ENCODE measurements at regions not wholly inside any gene's neighbourhood (a gene's known extent, or its start where the extent isn't known, plus 50 kb on each side); places are given as distances from the start of the nearest gene placed in this dataset.

DNA sequence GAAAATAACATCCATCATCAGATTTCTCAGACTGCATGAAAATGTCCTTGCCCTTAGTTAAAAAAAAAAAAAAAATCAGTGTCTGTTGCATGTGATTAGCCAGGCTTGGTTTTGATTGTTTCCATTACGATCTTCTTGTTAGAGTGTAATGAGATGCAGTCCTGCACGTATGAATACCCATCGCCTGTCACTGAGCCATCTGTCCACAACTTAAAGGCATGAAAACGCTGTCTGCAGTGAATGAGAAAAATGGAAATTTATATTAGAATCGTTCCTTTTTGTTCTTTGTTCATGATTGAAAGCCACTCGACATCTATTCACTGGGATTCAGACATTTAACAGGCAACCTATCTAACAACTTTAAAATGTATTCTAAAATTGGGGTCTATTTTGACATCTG is 521.7 kb upstream of the SPHKAP start:
- no peak overlapping the region for H3K27ac ChIP-seq (ENCODE audit: low read depth in 1 of 2, low read length in 2 of 2)
- H3K9me3 ChIP-seq (replicated peaks in 1 of 2; ENCODE audit: control insufficient read depth in 1 of 2, insufficient read depth in 1 of 2, low read length in 2 of 2) = no peaks in the 10 kb centered on the region
- no peaks in the 10 kb centered on the region for H3K27me3 ChIP-seq (ENCODE audit: control insufficient read depth in 2 of 2, insufficient read depth in 2 of 2, low read length in 2 of 2)
- Mint-ChIP-seq H3K9me3 (peaks cover 0 to 3% (median 0%) of the 10 kb centered on the region in 7 donors), H3K27me3 (ENCODE audit: low read depth in 3 of 3) (peaks cover 0 to 2% (median 1%) of the 10 kb centered on the region in 3 donors), H3K36me3 (no peaks in the 10 kb centered on the region), H3K4me3 (no peak overlapping the region), H3K4me1 (no peaks in the 10 kb centered on the region), H3K27ac (no peak overlapping the region)
- no peak for TF ChIP-seq CTCF (IDR thresholded peaks at IDR 0.05)
- no peak overlapping the region for H3K9ac ChIP-seq (ENCODE audit: insufficient read depth, low read length, poor library complexity, severe bottlenecking)
- no peak overlapping the region for H3K4me3 ChIP-seq (replicated peaks in 1 of 3; ENCODE audit: low read depth in 2 of 3, low read length in 3 of 3)
- WGBS (ENCODE audit: insufficient coverage) = 90% methylated on average over 3 of the region's 6 CpGs
- no peaks in the 10 kb centered on the region for H4K20me1 ChIP-seq (ENCODE audit: insufficient read depth, low read length)
- no peak overlapping the region for H3K4me2 ChIP-seq (replicated peaks; ENCODE audit: extremely low read depth, low read length, poor library complexity, severe bottlenecking)
- intact Hi-C loops (cut with micrococcal nuclease) = no loop called here
- DNase-seq = no peak
- H3K4me1 ChIP-seq (ENCODE audit: control insufficient read depth in 1 of 2, insufficient read depth in 2 of 2, low read length in 2 of 2) = no peaks in the 10 kb centered on the region
- no peak overlapping the region for H2AFZ ChIP-seq (ENCODE audit: insufficient read depth, low read depth, low read length, poor library complexity, severe bottlenecking)
- H3K79me2 ChIP-seq (ENCODE audit: insufficient read depth, low read length) = no peaks in the 10 kb centered on the region
- H3K36me3 ChIP-seq (replicated peaks in 1 of 2; ENCODE audit: control insufficient read depth in 1 of 2, insufficient read depth in 2 of 2, low read length in 2 of 2) = no peaks in the 10 kb centered on the region

GRCh38 chr2:228701506-228701905 is 520.0 kb upstream of the SPHKAP start:
- no peak overlapping the region for H2AFZ ChIP-seq (ENCODE audit: insufficient read depth, low read depth, low read length, poor library complexity, severe bottlenecking)
- H3K4me1 Mint-ChIP-seq = no peaks in the 10 kb centered on the region
- DNase-seq = no peak
- H3K4me3 Mint-ChIP-seq = no peak overlapping the region
- peaks cover 0 to 3% (median 0%) of the 10 kb centered on the region in 7 donors for H3K9me3 Mint-ChIP-seq
- H3K9ac ChIP-seq (ENCODE audit: insufficient read depth, low read length, poor library complexity, severe bottlenecking) = no peak overlapping the region
- no peaks in the 10 kb centered on the region for H4K20me1 ChIP-seq (ENCODE audit: insufficient read depth, low read length)
- TF ChIP-seq CTCF (IDR thresholded peaks at IDR 0.05) = no peak
- no peaks in the 10 kb centered on the region for H3K36me3 Mint-ChIP-seq
- H3K4me1 ChIP-seq (ENCODE audit: control insufficient read depth in 1 of 2, insufficient read depth in 2 of 2, low read length in 2 of 2) = no peaks in the 10 kb centered on the region
- no peaks in the 10 kb centered on the region for H3K9me3 ChIP-seq (replicated peaks in 1 of 2; ENCODE audit: control insufficient read depth in 1 of 2, insufficient read depth in 1 of 2, low read length in 2 of 2)
- intact Hi-C loops (cut with micrococcal nuclease) = no loop called here
- no peak overlapping the region for H3K27ac ChIP-seq (ENCODE audit: low read depth in 1 of 2, low read length in 2 of 2)
- no peaks in the 10 kb centered on the region for H3K79me2 ChIP-seq (ENCODE audit: insufficient read depth, low read length)
- no peaks in the 10 kb centered on the region for H3K36me3 ChIP-seq (replicated peaks in 1 of 2; ENCODE audit: control insufficient read depth in 1 of 2, insufficient read depth in 2 of 2, low read length in 2 of 2)
- H3K4me2 ChIP-seq (replicated peaks; ENCODE audit: extremely low read depth, low read length, poor library complexity, severe bottlenecking) = no peak overlapping the region
- no peaks in the 10 kb centered on the region for H3K27me3 ChIP-seq (ENCODE audit: control insufficient read depth in 2 of 2, insufficient read depth in 2 of 2, low read length in 2 of 2)
- no peak overlapping the region for H3K4me3 ChIP-seq (replicated peaks in 1 of 3; ENCODE audit: low read depth in 2 of 3, low read length in 3 of 3)
- peaks cover 0 to 1% (median 0%) of the 10 kb centered on the region in 3 donors for H3K27me3 Mint-ChIP-seq (ENCODE audit: low read depth in 3 of 3)
- H3K27ac Mint-ChIP-seq = no peak overlapping the region

Data from CD14-positive monocyte (primary cell).